HepG2 (cell line): ENCODE measurements at regions not wholly inside any gene's neighbourhood (a gene's known extent, or its start where the extent isn't known, plus 50 kb on each side); places are given as distances from the start of the nearest gene placed in this dataset.
A peak's percentile ranks its signal among the peaks of the same experiment; 100 is the strongest.

Experiments used
- CCDC6 ChIP-seq: sonication (generic); formaldehyde crosslinking; IDR thresholded peaks from 2 replicates; pipeline ENCODE4 v1.8.1; 2022; ENCODE audit warnings: mild to moderate bottlenecking, missing genetic modification reagents, moderate library complexity
- GPN1 ChIP-seq: sonication (generic); formaldehyde crosslinking; IDR thresholded peaks from 2 replicates; pipeline ENCODE4 v1.5.1; 2020; ENCODE audit warnings: missing genetic modification reagents, borderline replicate concordance
- HDAC2 ChIP-seq: sonication (generic); formaldehyde crosslinking; IDR thresholded peaks from 2 replicates; pipeline ENCODE4 v1.4.0; 2020; ENCODE audit warnings: missing genetic modification reagents
- HMGA1 ChIP-seq: sonication (generic); formaldehyde crosslinking; conservative IDR thresholded peaks from 2 replicates; pipeline ENCODE4 v1.4.0; 2020; ENCODE audit warnings: missing genetic modification reagents
- HOXD1 ChIP-seq: sonication (generic); formaldehyde crosslinking; IDR thresholded peaks from 2 replicates; pipeline ENCODE4 v1.5.0; 2020; ENCODE audit warnings: missing genetic modification reagents
- SAP130 ChIP-seq: IDR thresholded peaks from 2 replicates; pipeline ENCODE4 v1.6.1; 2016; ENCODE audit warnings: low read depth
- SKI ChIP-seq: fragments of 450-650 bp; IDR thresholded peaks from one replicate; pipeline ENCODE4 v1.6.1; 2018; ENCODE audit warnings: mild to moderate bottlenecking; ENCODE audit not compliant: partially characterized antibody
- SNRNP70 ChIP-seq: fragments of 200-400 bp; formaldehyde crosslinking; IDR thresholded peaks from 2 replicates; pipeline ENCODE4 v1.6.1; 2017; ENCODE audit warnings: mild to moderate bottlenecking, low read depth, low read length, moderate library complexity
- TFDP1 ChIP-seq: IDR thresholded peaks from 2 replicates; pipeline ENCODE4 v1.6.1; 2016; ENCODE audit warnings: missing compliant biosample characterization, missing genetic modification reagents, borderline replicate concordance
- ZBTB20 ChIP-seq: sonication (generic); formaldehyde crosslinking; IDR thresholded peaks from 2 replicates; pipeline ENCODE4 v1.8.1; 2023; ENCODE audit warnings: missing genetic modification reagents, low read depth, mild to moderate bottlenecking, borderline replicate concordance
- ZBTB38 ChIP-seq: sonication (generic); formaldehyde crosslinking; IDR thresholded peaks from 2 replicates; pipeline ENCODE4 v1.5.1; 2020; ENCODE audit warnings: mild to moderate bottlenecking, missing genetic modification reagents
- ZBTB46 ChIP-seq: sonication (generic); formaldehyde crosslinking; IDR thresholded peaks from 2 replicates; pipeline ENCODE4 v1.4.0; 2020; ENCODE audit warnings: mild to moderate bottlenecking, missing genetic modification reagents, borderline replicate concordance
- ZNF251 ChIP-seq: sonication (generic); formaldehyde crosslinking; IDR thresholded peaks from 2 replicates; pipeline ENCODE4 v1.9.0; 2021; ENCODE audit warnings: mild to moderate bottlenecking, missing genetic modification reagents
- ZNF687 ChIP-seq: sonication (generic); formaldehyde crosslinking; IDR thresholded peaks from 2 replicates; pipeline ENCODE4 v1.5.1; 2020; ENCODE audit warnings: mild to moderate bottlenecking, missing genetic modification reagents, moderate library complexity
- TF ChIP-seq, protein P1 (sequence below): sonication (generic); formaldehyde crosslinking; IDR thresholded peaks from 2 replicates; pipeline ENCODE4 v1.4.0; 2020; ENCODE audit warnings: missing genetic modification reagents

- TF ChIP-seq ZNF687 (no peak), HMGA1 (CRISPR knock-in tag) (no peak), HOXD1 (CRISPR knock-in tag) (no peak), HDAC2 (CRISPR knock-in tag) (peak; percentile 74), SAP130 (CRISPR knock-in tag) (peak; percentile 73), CCDC6 (peak; percentile 61; the same call in 1 of the 2 replicates), TFDP1 (CRISPR knock-in tag) (peak; percentile 59; the same call in 1 of the 2 replicates), ZNF251 (CRISPR knock-in tag) (no peak), ZBTB20 (CRISPR knock-in tag) (0 out of 2 replicates have a peak, but pooled peaks have one; percentile 6), ZBTB38 (no peak), SNRNP70 (no peak), GPN1 (CRISPR knock-in tag) (no peak), SKI (no peak), ZBTB46 (CRISPR knock-in tag) (no peak)
- TF ChIP-seq, protein P1, sequence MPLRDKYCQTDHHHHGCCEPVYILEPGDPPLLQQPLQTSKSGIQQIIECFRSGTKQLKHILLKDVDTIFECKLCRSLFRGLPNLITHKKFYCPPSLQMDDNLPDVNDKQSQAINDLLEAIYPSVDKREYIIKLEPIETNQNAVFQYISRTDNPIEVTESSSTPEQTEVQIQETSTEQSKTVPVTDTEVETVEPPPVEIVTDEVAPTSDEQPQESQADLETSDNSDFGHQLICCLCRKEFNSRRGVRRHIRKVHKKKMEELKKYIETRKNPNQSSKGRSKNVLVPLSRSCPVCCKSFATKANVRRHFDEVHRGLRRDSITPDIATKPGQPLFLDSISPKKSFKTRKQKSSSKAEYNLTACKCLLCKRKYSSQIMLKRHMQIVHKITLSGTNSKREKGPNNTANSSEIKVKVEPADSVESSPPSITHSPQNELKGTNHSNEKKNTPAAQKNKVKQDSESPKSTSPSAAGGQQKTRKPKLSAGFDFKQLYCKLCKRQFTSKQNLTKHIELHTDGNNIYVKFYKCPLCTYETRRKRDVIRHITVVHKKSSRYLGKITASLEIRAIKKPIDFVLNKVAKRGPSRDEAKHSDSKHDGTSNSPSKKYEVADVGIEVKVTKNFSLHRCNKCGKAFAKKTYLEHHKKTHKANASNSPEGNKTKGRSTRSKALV (CRISPR knock-in tag), result peak; percentile 84; the same call in 1 of the 2 replicates
Measured at GRCh38 chr16:21338537-21339268, 60.6 kb upstream of the CRYM start (continued).
